Transverse colon (tissue), 4 donors: ENCODE measurements at regions not wholly inside any gene's neighbourhood (a gene's known extent, or its start where the extent isn't known, plus 50 kb on each side); places are given as distances from the start of the nearest gene placed in this dataset.

ENCODE experiments used
- DNase-seq: peaks from one replicate; pipeline ENCODE4 v3.0.0-alpha.2; 2019
- H3K27ac ChIP-seq, 4 donors: fragments of 200-600 bp; sonication (generic); 2 replicates each; pipeline ENCODE4 v1.5.1; 2016 to 2018; ENCODE audit warnings: inconsistent platforms in 4 of 4
- H3K27me3 ChIP-seq: fragments of 200-600 bp; sonication (generic); 2 replicates; pipeline ENCODE4 v1.5.1; 2017; ENCODE audit warnings: inconsistent platforms
- H3K36me3 ChIP-seq, 4 donors: fragments of 200-600 bp; sonication (generic); 2 replicates each; pipeline ENCODE4 v1.5.1; 2017 to 2019; ENCODE audit warnings: inconsistent platforms in 4 of 4
- H3K4me1 ChIP-seq, 4 donors: fragments of 200-600 bp; sonication (generic); 2 replicates each; pipeline ENCODE4 v1.5.1; 2017 to 2020; ENCODE audit warnings: inconsistent platforms in 4 of 4
- H3K4me3 ChIP-seq, 4 donors: fragments of 200-600 bp; sonication (generic); 1 replicate in 1 of 4; 2 replicates in 3 of 4; pipeline versions ENCODE4 v1.5.1 to v1.6.1; 2017 to 2019; ENCODE audit warnings: inconsistent platforms in 4 of 4
- H3K9me3 ChIP-seq, 2 donors: fragments of 200-600 bp; sonication (generic); 2 replicates each; pipeline ENCODE4 v1.5.1; 2017 to 2019; ENCODE audit warnings: inconsistent platforms in 2 of 2
- EP300 ChIP-seq: sonication (generic); formaldehyde crosslinking; IDR thresholded peaks from one replicate; pipeline ENCODE4 v1.6.1; 2017; ENCODE audit warnings: antibody characterized with exemption, low read depth
- POLR2A ChIP-seq: fragments of 450-650 bp; IDR thresholded peaks from one replicate; pipeline ENCODE4 v1.6.1; 2016; ENCODE audit warnings: antibody characterized with exemption, mild to moderate bottlenecking, moderate library complexity
- POLR2AphosphoS5 ChIP-seq, 3 donors: sonication (generic); formaldehyde crosslinking; IDR thresholded peaks; one replicate each; pipeline ENCODE4 v1.6.1; 2016; ENCODE audit warnings: antibody characterized with exemption in 3 of 3
- WGBS, 2 donors: methylation state at CpG; one replicate each; pipeline ENCODE4 v1.1.5; 2018; ENCODE audit warnings: low coverage in 1 of 2; 5-methylcytosine and 5-hydroxymethylcytosine counted together
- in situ Hi-C, 4 donors: fragments of 200-750 bp; cut with MboI; loops; one replicate each; pipeline versions ENCODE4 v1.15.0 to v1.15.1; 2017; ENCODE audit warnings: low sequenced_read_pairs in 3 of 4, low pct_ligation_motif_present in 1 of 4, low pct_unique_long_range_greater_than_20kb in 1 of 4
- intact Hi-C: fragments of 100-400 bp; cut with DNase I; formaldehyde crosslinking; loops from one replicate; pipeline ENCODE4 v1.15.1; 2023; ENCODE audit warnings: low total_unique reads
- TF ChIP-seq, protein P1 (sequence below), 5 experiments: fragments of 200-600 bp in 3 of 5; fragments of 450-650 bp in 2 of 5; sonication (generic) in 3 of 5; IDR thresholded peaks; 1 replicate in 2 of 5; 2 replicates in 3 of 5; pipeline ENCODE4 v1.5.1; 2016 to 2017; ENCODE audit warnings: antibody characterized with exemption in 5 of 5, inconsistent platforms in 3 of 5, mild to moderate bottlenecking in 2 of 5, moderate library complexity in 1 of 5

DNA sequence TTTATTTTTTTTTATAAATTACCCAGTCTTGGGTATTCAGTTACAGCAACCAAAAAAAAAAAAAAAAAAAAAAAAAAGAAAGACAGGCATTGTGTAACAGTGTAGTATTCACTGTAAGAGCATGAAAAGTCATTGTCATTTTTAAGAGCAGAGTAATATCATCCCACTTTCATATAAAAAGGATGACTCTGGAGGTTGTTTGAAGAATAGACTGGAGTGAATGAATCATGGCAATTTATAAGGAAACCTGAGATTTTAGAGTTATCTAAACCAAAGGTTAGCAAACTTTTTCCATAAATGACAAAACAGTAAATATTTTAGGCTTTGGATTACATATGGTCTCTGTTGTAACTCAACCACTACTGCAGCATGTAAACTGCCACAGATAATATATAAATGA, 794.9 kb downstream of the NTRK3 start:
- Histone ChIP-seq H3K27me3 (no peaks in the 10 kb centered on the region), H3K9me3 (no peaks in the 10 kb centered on the region), H3K27ac (no peak overlapping the region), H3K4me3 (no peak overlapping the region), H3K4me1 (no peaks in the 10 kb centered on the region), H3K36me3 (no peaks in the 10 kb centered on the region)
- no peak for TF ChIP-seq EP300
- no peak for TF ChIP-seq POLR2AphosphoS5 (IDR thresholded peaks at IDR 0.05)
- TF ChIP-seq POLR2A: no peak
- intact Hi-C loops: no loop called here
- no peak for DNase-seq
- in situ Hi-C loops: no loop called here

GRCh38 chr15:87454860-87455259, 801.7 kb downstream of the NTRK3 start:
- H3K27ac ChIP-seq: no peak overlapping the region
- no peaks in the 10 kb centered on the region for H3K27me3 ChIP-seq
- 86 to 100% methylated on average over 1 of the region's 1 CpG for WGBS, 2 donors
- DNase-seq: no peak
- peaks cover 0 to 4% of the 10 kb centered on the region in 2 donors for H3K9me3 ChIP-seq
- no peaks in the 10 kb centered on the region for H3K36me3 ChIP-seq
- H3K4me1 ChIP-seq: no peaks in the 10 kb centered on the region
- intact Hi-C loops (no loop called here), in situ Hi-C loops (no loop called here)
- H3K4me3 ChIP-seq: no peak overlapping the region
- TF ChIP-seq, protein P1, sequence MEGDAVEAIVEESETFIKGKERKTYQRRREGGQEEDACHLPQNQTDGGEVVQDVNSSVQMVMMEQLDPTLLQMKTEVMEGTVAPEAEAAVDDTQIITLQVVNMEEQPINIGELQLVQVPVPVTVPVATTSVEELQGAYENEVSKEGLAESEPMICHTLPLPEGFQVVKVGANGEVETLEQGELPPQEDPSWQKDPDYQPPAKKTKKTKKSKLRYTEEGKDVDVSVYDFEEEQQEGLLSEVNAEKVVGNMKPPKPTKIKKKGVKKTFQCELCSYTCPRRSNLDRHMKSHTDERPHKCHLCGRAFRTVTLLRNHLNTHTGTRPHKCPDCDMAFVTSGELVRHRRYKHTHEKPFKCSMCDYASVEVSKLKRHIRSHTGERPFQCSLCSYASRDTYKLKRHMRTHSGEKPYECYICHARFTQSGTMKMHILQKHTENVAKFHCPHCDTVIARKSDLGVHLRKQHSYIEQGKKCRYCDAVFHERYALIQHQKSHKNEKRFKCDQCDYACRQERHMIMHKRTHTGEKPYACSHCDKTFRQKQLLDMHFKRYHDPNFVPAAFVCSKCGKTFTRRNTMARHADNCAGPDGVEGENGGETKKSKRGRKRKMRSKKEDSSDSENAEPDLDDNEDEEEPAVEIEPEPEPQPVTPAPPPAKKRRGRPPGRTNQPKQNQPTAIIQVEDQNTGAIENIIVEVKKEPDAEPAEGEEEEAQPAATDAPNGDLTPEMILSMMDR (IDR thresholded peaks at IDR 0.05): no peak
- TF ChIP-seq EP300: no peak
- TF ChIP-seq POLR2A: no peak
- TF ChIP-seq POLR2AphosphoS5 (IDR thresholded peaks at IDR 0.05): no peak

- TF ChIP-seq EP300 (no peak), POLR2AphosphoS5 (IDR thresholded peaks at IDR 0.05) (no peak), POLR2A (no peak)
- TF ChIP-seq, protein P1 (IDR thresholded peaks at IDR 0.05): no peak
- in situ Hi-C loops: no loop called here
- 14 to 30% methylated on average over 1 of the region's 1 CpG for WGBS, 2 donors
Measured at GRCh38 chr15:87450314-87450713, 806.2 kb downstream of the NTRK3 start.

GRCh38 chr15:87439090-87439489, 817.4 kb downstream of the NTRK3 start:
- WGBS, 2 donors: 70 to 90% methylated on average over 2 of the region's 2 CpGs
- Histone ChIP-seq H3K27me3 (no peaks in the 10 kb centered on the region), H3K27ac (no peak overlapping the region), H3K9me3 (no peaks in the 10 kb centered on the region), H3K4me3 (no peak overlapping the region), H3K4me1 (no peaks in the 10 kb centered on the region), H3K36me3 (no peaks in the 10 kb centered on the region)
- intact Hi-C loops: no loop called here
- in situ Hi-C loops: no loop called here
- DNase-seq: no peak
- TF ChIP-seq POLR2AphosphoS5 (IDR thresholded peaks at IDR 0.05) (no peak), POLR2A (no peak), EP300 (no peak)
- TF ChIP-seq, protein P1 (IDR thresholded peaks at IDR 0.05): no peak

More at GRCh38 chr15:87450314-87450713, 806.2 kb downstream of the NTRK3 start:
- Histone ChIP-seq H3K9me3 (no peaks in the 10 kb centered on the region), H3K4me3 (no peak overlapping the region), H3K4me1 (no peaks in the 10 kb centered on the region), H3K27ac (no peak overlapping the region), H3K36me3 (no peaks in the 10 kb centered on the region), H3K27me3 (no peaks in the 10 kb centered on the region)
- intact Hi-C loops: no loop called here
- DNase-seq: no peak

GRCh38 chr15:87433871-87434270, 822.7 kb downstream of the NTRK3 start:
- Histone ChIP-seq H3K36me3 (no peaks in the 10 kb centered on the region), H3K4me1 (no peaks in the 10 kb centered on the region), H3K9me3 (no peaks in the 10 kb centered on the region), H3K27ac (no peak overlapping the region), H3K4me3 (no peak overlapping the region), H3K27me3 (no peaks in the 10 kb centered on the region)
- in situ Hi-C loops (no loop called here), intact Hi-C loops (no loop called here)
- no peak for DNase-seq
- no peak for TF ChIP-seq POLR2AphosphoS5 (IDR thresholded peaks at IDR 0.05)
- TF ChIP-seq, protein P1 (IDR thresholded peaks at IDR 0.05): no peak
- no peak for TF ChIP-seq POLR2A
- TF ChIP-seq EP300: no peak
- WGBS, 2 donors: 67 to 75% methylated on average over 1 of the region's 1 CpG
